GM19035 (cell line): ENCODE measurements at regions not wholly inside any gene's neighbourhood (a gene's known extent, or its start where the extent isn't known, plus 50 kb on each side); places are given as distances from the start of the nearest gene placed in this dataset.
A peak's percentile ranks its signal among the peaks of the same experiment; 100 is the strongest.
"Not testable (repeated sequence)": the region's sequence is repeated elsewhere in the genome, so short reads cannot be mapped to it uniquely, and the experiment has no call there.

ENCODE experiments used
- ATAC-seq: cut with Tn5 transposase; IDR thresholded peaks from one replicate; pipeline ENCODE4 v1.9.1; 2021; ENCODE audit not compliant: unreplicated experiment

GRCh38 chr15:22358932-22359331 lies 99.8 kb upstream of the GOLGA6L22 start:
- not testable (repeated sequence) for ATAC-seq

GRCh38 chr15:22359587-22359986 lies 99.1 kb upstream of the GOLGA6L22 start:
- peak; percentile 85 for ATAC-seq

GRCh38 chr15:22360696-22361095 lies 98.0 kb upstream of the GOLGA6L22 start:
- ATAC-seq, result not testable (repeated sequence)

- ATAC-seq, result not testable (repeated sequence)
Measured at GRCh38 chr15:22362502-22362901, 96.2 kb upstream of the GOLGA6L22 start.

- ATAC-seq, result not testable (repeated sequence)
Measured at GRCh38 chr15:22371246-22371834, 87.4 kb upstream of the GOLGA6L22 start.

GRCh38 chr15:22374531-22374930 lies 84.2 kb upstream of the GOLGA6L22 start:
- ATAC-seq, result not testable (repeated sequence)

- not testable (repeated sequence) for ATAC-seq
Measured at GRCh38 chr15:22375829-22376228, 82.9 kb upstream of the GOLGA6L22 start.

- peak; percentile 70 for ATAC-seq
Measured at GRCh38 chr15:22377859-22378258, 80.8 kb upstream of the GOLGA6L22 start.

- ATAC-seq, result not testable (repeated sequence)
Measured at GRCh38 chr15:22387691-22388090, 71.0 kb upstream of the GOLGA6L22 start.

- not testable (repeated sequence) for ATAC-seq
Measured at GRCh38 chr15:22388365-22388764, 70.3 kb upstream of the GOLGA6L22 start.

GRCh38 chr15:22401207-22401606 lies 57.5 kb upstream of the GOLGA6L22 start:
- ATAC-seq, result not testable (repeated sequence)

- not testable (repeated sequence) for ATAC-seq
Measured at GRCh38 chr15:22401703-22402102, 57.0 kb upstream of the GOLGA6L22 start.

- ATAC-seq, result not testable (repeated sequence)
Measured at GRCh38 chr15:22405765-22406164, 52.9 kb upstream of the GOLGA6L22 start.
